ENCODE measurements at regions not wholly inside any gene's neighbourhood (a gene's known extent, or its start where the extent isn't known, plus 50 kb on each side); places are given as distances from the start of the nearest gene placed in this dataset.

GRCh38 chr2:155810411-155810810, 522.1 kb downstream of the NR4A2 start:
- DNase-seq (ENCODE audit: low read depth): no peak
- no peak for TF ChIP-seq POLR2A (IDR thresholded peaks at IDR 0.05; ENCODE audit: extremely low read depth, insufficient read length)
- no peak for TF ChIP-seq CTCF (IDR thresholded peaks at IDR 0.05; ENCODE audit: low read depth, low read length)
- TF ChIP-seq MAX (IDR thresholded peaks at IDR 0.05; ENCODE audit: low read depth, low read length): no peak
- no peak for TF ChIP-seq MYC (IDR thresholded peaks at IDR 0.05; ENCODE audit: low read depth, low read length)
- H3K4me3 ChIP-seq (ENCODE audit: low read depth, low read length): no peak overlapping the region

- TF ChIP-seq MAX (IDR thresholded peaks at IDR 0.05; ENCODE audit: low read depth, low read length) (no peak), MYC (IDR thresholded peaks at IDR 0.05; ENCODE audit: low read depth, low read length) (no peak), POLR2A (IDR thresholded peaks at IDR 0.05; ENCODE audit: extremely low read depth, insufficient read length) (no peak), CTCF (IDR thresholded peaks at IDR 0.05; ENCODE audit: low read depth, low read length) (no peak)
- no peak for DNase-seq (ENCODE audit: low read depth)
- no peak overlapping the region for H3K4me3 ChIP-seq (ENCODE audit: low read depth, low read length)
Measured at GRCh38 chr2:155802888-155803287, 529.6 kb downstream of the NR4A2 start.

- TF ChIP-seq POLR2A (IDR thresholded peaks at IDR 0.05; ENCODE audit: extremely low read depth, insufficient read length) (no peak), CTCF (IDR thresholded peaks at IDR 0.05; ENCODE audit: low read depth, low read length) (no peak)
- no peak overlapping the region for H3K4me3 ChIP-seq (ENCODE audit: low read depth, low read length)
- no peak for DNase-seq (ENCODE audit: low read depth)
Measured at GRCh38 chr2:155792666-155793065, 539.9 kb downstream of the NR4A2 start.

- TF ChIP-seq CTCF (IDR thresholded peaks at IDR 0.05; ENCODE audit: low read depth, low read length) (no peak), MAX (IDR thresholded peaks at IDR 0.05; ENCODE audit: low read depth, low read length) (no peak), POLR2A (IDR thresholded peaks at IDR 0.05; ENCODE audit: extremely low read depth, insufficient read length) (no peak), MYC (IDR thresholded peaks at IDR 0.05; ENCODE audit: low read depth, low read length) (no peak)
- no peak for DNase-seq (ENCODE audit: low read depth)
- H3K4me3 ChIP-seq (ENCODE audit: low read depth, low read length): no peak overlapping the region
Measured at GRCh38 chr2:155770516-155770915, 562.0 kb downstream of the NR4A2 start.

GRCh38 chr2:155766342-155767115, 566.0 kb downstream of the NR4A2 start:
- TF ChIP-seq CTCF (IDR thresholded peaks at IDR 0.05; ENCODE audit: low read depth, low read length): no peak
- TF ChIP-seq MAX (IDR thresholded peaks at IDR 0.05; ENCODE audit: low read depth, low read length): no peak
- TF ChIP-seq MYC (IDR thresholded peaks at IDR 0.05; ENCODE audit: low read depth, low read length): no peak
- no peak for TF ChIP-seq POLR2A (IDR thresholded peaks at IDR 0.05; ENCODE audit: extremely low read depth, insufficient read length)
- DNase-seq (ENCODE audit: low read depth): no peak
- no peak overlapping the region for H3K4me3 ChIP-seq (ENCODE audit: low read depth, low read length)

Measured in NB4 (cell line).